GM12872 (cell line): ENCODE measurements at regions not wholly inside any gene's neighbourhood (a gene's known extent, or its start where the extent isn't known, plus 50 kb on each side); places are given as distances from the start of the nearest gene placed in this dataset.

Source experiments
- TF ChIP-seq, protein P1 (sequence below): IDR thresholded peaks from 3 replicates; pipeline ENCODE4 v1.5.1; 2011; ENCODE audit warnings: low read depth, mild to moderate bottlenecking, low read length, moderate library complexity; ENCODE audit not compliant: insufficient read depth

DNA sequence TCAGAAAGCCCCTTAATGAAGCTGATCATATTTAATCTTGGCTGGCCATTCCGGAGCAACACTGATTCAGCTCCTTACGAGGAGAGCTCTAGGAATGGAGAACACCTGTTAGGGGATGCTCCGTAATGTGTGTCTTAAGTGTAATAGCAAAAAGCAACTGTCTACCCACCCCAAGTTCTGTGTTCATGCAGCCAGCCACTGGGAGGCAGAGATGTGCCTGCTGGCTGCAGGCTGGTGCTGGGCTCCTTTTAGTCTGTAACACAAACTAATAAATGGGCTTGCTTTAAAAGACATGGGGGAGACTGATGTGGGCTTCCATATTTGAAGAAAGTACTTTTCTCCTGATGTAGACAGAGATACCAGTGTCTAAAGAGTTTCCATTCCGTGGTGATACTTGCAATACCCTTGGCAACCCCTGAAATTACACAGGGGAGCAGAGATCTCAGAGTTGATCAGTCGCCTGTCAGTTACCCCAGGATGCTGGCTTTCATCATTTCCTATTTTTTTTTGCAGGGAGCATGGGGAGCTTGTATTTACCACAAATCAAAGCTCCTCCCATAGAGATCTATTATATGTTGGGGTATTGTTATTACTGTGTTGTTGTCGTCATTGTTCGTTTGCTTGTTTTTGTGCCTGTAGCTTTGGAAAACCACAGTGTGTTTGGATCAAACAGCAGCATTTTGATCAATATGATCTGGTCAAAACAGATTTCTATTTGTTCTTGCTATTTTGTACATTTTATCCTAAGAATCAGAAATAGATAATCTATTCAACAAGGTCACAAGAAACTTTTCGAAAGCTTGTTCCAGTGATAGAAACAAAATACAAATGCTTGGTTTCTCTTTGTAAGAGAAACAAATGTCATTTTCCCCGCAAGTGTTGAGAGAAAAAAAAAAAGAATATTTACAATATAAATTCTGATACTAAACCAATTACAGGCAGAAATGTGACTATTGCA, 65.8 kb downstream of the MTX3 start:
- TF ChIP-seq, protein P1, sequence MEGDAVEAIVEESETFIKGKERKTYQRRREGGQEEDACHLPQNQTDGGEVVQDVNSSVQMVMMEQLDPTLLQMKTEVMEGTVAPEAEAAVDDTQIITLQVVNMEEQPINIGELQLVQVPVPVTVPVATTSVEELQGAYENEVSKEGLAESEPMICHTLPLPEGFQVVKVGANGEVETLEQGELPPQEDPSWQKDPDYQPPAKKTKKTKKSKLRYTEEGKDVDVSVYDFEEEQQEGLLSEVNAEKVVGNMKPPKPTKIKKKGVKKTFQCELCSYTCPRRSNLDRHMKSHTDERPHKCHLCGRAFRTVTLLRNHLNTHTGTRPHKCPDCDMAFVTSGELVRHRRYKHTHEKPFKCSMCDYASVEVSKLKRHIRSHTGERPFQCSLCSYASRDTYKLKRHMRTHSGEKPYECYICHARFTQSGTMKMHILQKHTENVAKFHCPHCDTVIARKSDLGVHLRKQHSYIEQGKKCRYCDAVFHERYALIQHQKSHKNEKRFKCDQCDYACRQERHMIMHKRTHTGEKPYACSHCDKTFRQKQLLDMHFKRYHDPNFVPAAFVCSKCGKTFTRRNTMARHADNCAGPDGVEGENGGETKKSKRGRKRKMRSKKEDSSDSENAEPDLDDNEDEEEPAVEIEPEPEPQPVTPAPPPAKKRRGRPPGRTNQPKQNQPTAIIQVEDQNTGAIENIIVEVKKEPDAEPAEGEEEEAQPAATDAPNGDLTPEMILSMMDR: peak; percentile 32; the same call in 1 of the 3 replicates

DNA sequence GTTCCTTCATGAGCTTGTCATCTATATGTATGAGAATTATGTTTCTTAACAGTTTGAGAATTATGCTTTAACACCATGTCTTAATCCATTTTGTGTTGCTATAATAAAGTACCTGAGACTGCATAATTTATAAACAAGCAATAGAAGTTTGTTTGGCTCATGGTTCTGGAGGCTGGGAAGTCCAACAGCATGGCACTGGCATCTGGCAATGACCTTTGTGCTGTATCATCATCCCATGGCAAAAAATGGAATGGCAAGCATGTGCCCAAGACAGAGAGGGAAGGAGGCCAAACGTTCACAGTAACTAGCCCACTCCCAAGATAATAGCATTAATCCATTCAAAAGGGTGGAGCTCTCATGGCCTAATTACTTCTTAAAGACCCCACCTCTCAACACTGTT, 67.6 kb downstream of the MTX3 start:
- TF ChIP-seq, protein P1: no peak

DNA sequence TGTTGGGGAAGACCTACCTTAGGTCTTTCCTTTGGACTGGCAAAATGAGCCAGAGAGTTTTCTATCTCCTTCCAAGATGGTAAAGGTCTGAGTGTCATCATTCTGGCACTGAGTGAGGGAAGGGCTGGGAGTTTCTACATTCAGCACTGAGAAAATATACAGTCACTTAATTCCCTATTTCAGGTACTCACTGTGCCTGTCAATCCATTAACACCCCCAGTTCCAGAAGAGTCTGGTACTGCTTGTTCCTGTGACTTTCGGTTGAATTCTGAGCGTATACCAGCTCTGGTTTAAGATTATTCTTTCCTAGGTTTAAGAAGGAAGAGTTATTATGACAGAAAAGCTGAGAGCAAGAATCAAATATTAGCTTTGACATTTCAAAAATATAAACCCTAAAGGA, 68.4 kb downstream of the MTX3 start:
- TF ChIP-seq, protein P1: no peak

GRCh38 chr5:79901631-79902030, 89.4 kb downstream of the MTX3 start:
- TF ChIP-seq, protein P1: no peak

DNA sequence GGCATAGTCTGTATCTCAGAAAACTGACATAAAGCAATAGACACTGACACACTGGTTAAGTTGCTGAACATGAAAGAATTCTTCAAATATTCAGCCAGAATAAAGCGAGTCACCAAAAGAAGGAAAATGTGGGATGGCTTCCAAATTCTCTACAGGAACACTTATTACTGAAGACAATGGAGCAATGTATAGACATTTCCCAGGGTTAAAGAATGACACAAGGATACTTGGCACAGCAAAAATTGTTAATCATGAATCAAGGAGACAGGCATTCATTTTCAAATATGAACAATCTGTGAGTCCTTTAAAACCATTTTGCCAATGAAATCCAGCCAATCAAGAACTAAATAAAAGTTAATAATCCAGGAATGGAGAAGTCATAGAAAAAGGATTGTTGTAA, 92.5 kb downstream of the MTX3 start:
- TF ChIP-seq, protein P1: no peak

DNA sequence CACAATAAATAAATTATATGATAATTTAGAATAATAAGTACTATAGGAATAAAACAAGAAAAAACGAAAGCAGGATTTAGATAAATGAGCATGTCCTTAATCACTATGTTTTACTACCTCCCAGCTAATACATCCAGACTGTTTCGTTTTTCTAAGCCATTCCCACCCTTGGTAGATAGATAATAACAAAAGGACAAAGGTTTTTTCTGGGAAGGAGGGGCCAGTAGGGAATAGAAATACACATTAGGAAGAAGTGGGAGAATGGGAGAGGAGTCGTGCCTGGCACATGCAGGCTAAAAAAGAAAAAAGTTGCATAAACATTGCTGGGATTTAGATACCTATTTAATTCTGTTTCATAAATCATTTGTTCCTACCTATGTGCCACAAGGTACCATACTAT, 97.1 kb downstream of the MTX3 start:
- TF ChIP-seq, protein P1: no peak

- TF ChIP-seq, protein P1: no peak
These were observed 97.6 kb downstream of the MTX3 start for GRCh38 chr5:79893485-79893884.
